Adrenal gland (tissue), 5 donors: ENCODE measurements at regions not wholly inside any gene's neighbourhood (a gene's known extent, or its start where the extent isn't known, plus 50 kb on each side); places are given as distances from the start of the nearest gene placed in this dataset.

Experiments
- POLR2A ChIP-seq, 2 donors: fragments of 450-650 bp; IDR thresholded peaks; one replicate each; pipeline ENCODE4 v1.6.1; 2017; ENCODE audit warnings: antibody characterized with exemption in 2 of 2, mild to moderate bottlenecking in 2 of 2, moderate library complexity in 1 of 2
- TF ChIP-seq, protein P1 (sequence below), 6 experiments: fragments of 450-650 bp in 4 of 6; fragments of 200-600 bp in 2 of 6; sonication (generic) in 1 of 6; IDR thresholded peaks; 1 replicate in 5 of 6; 2 replicates in 1 of 6; pipeline versions ENCODE4 v1.5.1 to v1.8.0; 2016 to 2021; ENCODE audit warnings: antibody characterized with exemption in 6 of 6, mild to moderate bottlenecking in 2 of 6, moderate library complexity in 1 of 6
- donor health status: DM: no; HTN: no; CAD: no.

DNA sequence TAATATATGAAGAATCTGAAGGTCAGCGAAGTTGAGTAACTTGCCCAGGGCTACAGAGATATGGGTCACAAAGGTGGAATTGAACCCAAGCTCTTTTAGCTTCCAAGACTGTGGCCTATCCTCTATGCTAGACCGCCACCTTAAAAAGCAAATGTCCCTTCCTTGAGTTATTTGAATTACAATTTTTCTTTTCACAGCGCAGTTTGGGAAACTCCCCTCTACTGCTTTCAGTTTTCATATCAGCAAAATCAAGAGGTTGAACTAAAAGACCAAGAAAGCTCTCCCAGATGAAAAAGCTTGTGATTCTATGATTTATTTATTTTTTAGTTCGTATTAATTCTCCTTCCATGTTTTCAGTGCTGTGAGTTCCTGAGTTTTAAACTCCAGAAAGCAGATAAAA, 174.5 kb upstream of the C1QTNF7 start:
- TF ChIP-seq, protein P1, sequence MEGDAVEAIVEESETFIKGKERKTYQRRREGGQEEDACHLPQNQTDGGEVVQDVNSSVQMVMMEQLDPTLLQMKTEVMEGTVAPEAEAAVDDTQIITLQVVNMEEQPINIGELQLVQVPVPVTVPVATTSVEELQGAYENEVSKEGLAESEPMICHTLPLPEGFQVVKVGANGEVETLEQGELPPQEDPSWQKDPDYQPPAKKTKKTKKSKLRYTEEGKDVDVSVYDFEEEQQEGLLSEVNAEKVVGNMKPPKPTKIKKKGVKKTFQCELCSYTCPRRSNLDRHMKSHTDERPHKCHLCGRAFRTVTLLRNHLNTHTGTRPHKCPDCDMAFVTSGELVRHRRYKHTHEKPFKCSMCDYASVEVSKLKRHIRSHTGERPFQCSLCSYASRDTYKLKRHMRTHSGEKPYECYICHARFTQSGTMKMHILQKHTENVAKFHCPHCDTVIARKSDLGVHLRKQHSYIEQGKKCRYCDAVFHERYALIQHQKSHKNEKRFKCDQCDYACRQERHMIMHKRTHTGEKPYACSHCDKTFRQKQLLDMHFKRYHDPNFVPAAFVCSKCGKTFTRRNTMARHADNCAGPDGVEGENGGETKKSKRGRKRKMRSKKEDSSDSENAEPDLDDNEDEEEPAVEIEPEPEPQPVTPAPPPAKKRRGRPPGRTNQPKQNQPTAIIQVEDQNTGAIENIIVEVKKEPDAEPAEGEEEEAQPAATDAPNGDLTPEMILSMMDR (IDR thresholded peaks at IDR 0.05), result no peak
- no peak for TF ChIP-seq POLR2A (IDR thresholded peaks at IDR 0.05)
